LNCaP clone FGC (cell line): ENCODE measurements at regions not wholly inside any gene's neighbourhood (a gene's known extent, or its start where the extent isn't known, plus 50 kb on each side); places are given as distances from the start of the nearest gene placed in this dataset.

Source experiments
- DNase-seq: peaks from one replicate; pipeline ENCODE4 v3.0.0-alpha.2; 2011; ENCODE audit warnings: low read depth
- H3K4me3 ChIP-seq: 2 replicates; pipeline ENCODE4 v1.5.1; 2011; ENCODE audit warnings: mild to moderate bottlenecking, low read depth, low read length, control low read depth
- TF ChIP-seq, protein P1 (sequence below): IDR thresholded peaks from 2 replicates; pipeline ENCODE4 v1.5.1; 2012; ENCODE audit warnings: mild to moderate bottlenecking; ENCODE audit not compliant: control insufficient read depth, insufficient read depth; ENCODE audit errors: extremely low read depth

DNA sequence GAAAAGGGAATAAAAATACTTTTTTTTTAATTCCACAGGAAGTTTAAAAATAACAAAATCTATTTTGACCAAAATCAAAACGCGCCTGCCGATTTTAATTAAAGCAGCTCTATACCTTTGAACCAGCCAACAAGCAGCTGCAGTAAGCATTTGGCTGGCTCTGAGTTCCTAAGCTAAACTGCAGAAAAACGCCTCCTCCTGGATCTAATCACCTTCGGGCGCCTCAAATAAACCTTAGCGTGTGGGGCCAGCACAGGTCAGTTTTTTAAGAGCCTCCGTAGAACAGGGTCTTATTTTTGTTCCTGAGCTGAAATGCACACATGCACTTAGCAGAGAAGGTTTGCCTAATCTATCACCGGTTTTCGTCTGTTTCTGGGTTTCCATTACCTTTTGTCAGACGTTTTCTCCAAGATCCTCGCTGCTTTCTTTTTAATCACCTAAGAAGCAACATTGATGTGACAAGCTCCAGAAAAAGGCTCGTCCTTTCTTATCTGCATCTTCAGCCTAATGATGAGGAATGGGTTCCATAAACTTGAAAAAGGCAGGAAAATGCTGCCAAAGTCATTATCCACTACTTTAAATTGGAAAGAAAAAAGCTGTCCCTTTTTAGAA, 64.7 kb upstream of the HNRNPA3 start:
- TF ChIP-seq, protein P1, sequence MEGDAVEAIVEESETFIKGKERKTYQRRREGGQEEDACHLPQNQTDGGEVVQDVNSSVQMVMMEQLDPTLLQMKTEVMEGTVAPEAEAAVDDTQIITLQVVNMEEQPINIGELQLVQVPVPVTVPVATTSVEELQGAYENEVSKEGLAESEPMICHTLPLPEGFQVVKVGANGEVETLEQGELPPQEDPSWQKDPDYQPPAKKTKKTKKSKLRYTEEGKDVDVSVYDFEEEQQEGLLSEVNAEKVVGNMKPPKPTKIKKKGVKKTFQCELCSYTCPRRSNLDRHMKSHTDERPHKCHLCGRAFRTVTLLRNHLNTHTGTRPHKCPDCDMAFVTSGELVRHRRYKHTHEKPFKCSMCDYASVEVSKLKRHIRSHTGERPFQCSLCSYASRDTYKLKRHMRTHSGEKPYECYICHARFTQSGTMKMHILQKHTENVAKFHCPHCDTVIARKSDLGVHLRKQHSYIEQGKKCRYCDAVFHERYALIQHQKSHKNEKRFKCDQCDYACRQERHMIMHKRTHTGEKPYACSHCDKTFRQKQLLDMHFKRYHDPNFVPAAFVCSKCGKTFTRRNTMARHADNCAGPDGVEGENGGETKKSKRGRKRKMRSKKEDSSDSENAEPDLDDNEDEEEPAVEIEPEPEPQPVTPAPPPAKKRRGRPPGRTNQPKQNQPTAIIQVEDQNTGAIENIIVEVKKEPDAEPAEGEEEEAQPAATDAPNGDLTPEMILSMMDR: no peak
- DNase-seq: no peak
- no peak overlapping the region for H3K4me3 ChIP-seq

DNA sequence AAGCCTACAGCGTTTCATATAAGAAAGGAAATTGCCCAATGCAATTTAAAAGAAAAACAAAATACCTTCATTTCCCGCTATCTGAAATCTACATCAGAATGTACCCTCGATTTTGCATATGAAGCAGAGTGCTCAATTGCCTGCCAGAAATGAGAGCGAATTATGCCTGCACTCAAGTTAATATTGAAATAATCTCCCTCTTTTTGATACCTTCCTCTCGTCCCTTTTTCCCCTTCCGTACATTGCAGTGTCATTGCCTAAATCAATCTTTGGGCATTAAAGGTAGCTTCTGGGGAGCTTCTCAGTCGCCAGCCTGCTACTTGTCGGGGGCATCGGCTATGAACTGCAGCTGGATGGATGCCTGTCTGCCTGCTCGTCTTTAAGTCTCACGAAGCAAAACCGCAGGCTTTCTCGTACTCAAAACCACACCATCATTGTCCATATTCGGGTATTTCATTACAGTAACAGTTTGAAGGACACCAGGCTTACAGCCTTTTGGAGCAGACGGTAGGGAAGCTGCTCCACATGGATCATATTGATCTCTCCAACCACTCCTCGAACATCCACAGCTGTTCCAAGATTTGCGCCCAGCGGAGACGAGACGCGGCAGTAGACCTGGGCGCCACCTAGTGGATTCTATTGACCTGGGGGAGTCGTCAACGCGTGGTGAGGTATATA, 64.0 kb upstream of the HNRNPA3 start:
- no peak for DNase-seq
- TF ChIP-seq, protein P1: peak; percentile 86
- H3K4me3 ChIP-seq: no peak overlapping the region; the same call in 1 of the 2 replicates

DNA sequence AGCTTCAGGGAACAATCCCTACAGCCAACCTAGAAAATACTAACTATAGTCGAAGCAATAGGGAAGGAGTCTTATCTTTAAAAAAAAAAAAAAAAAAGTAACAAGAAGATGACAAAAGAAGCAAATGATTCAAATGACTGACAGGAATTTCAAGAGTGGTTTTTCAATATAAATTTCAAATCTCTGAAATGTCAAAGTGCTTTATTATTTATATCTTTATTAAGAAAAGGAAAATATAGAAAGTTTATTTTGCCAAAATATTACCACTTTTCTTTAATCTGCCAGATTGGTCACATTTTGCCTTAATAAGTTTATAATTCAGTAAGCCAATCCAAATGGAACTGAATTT, 63.5 kb upstream of the HNRNPA3 start:
- H3K4me3 ChIP-seq: no peak overlapping the region
- DNase-seq: no peak
- TF ChIP-seq, protein P1: no peak

DNA sequence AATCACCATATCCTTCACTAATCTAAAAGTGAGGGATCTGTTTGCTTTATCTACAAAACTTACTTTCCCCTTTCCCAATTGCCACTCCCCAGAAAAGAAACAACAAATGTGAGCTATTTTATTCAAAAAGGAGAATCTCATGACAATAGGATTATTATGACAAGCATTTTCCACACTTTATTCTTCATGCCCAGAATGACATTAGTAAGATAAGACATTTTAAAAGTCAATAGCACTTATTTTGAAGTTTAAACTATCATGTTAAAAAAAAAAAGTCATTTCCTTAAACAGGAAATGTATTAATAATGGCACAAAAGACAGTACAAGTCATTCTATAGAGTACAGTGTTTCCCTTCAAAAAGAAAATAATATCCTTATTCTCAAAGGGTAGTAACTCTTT, 58.8 kb upstream of the HNRNPA3 start:
- TF ChIP-seq, protein P1: no peak
- no peak overlapping the region for H3K4me3 ChIP-seq
- DNase-seq: no peak

DNA sequence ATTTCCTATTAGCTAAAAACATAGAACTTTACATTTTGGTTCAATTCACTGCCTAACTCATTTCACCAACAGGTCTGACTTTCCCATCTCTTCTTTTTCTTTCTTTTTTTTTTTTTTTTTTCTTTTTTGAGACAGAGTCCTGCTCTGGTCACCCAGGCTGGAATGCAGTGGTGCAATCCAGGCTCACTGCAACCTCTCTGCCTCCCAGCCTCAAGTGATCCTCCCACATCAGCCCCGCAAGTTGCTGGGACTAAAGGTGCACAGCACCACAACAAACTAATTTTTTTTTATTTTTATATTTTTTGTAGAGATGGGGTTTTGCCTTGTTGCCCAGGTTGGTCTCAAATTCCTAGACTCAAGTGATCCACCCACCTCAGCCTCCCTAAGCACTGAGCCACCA, 57.8 kb upstream of the HNRNPA3 start:
- H3K4me3 ChIP-seq: no peak overlapping the region
- DNase-seq: no peak
- TF ChIP-seq, protein P1: no peak

DNA sequence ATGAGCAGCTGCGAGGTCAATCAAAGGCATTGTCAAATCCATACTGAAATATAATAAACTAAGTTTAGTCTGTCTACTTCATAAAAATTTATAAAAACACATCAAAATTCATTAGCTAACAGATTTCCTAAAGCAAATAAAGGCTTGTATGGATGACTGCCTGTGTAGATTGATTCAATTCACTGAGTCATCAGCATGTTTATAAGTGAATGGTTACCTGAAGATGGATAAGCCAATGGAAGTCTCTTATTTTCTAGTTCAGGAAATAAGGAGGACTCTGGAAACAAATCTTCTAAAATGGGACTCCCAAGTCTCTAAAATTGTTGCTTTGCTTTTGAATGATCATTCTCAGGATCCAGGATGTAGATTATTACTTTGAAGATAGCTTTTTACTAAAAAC, 57.0 kb upstream of the HNRNPA3 start:
- TF ChIP-seq, protein P1: no peak
- DNase-seq: no peak
- H3K4me3 ChIP-seq: no peak overlapping the region
